ENCODE measurements at regions not wholly inside any gene's neighbourhood (a gene's known extent, or its start where the extent isn't known, plus 50 kb on each side); places are given as distances from the start of the nearest gene placed in this dataset.

GRCh38 chr3:81974751-81975150, 213.3 kb upstream of the GBE1 start:
- TF ChIP-seq CTCF (IDR thresholded peaks at IDR 0.05) = no peak
- TF ChIP-seq POLR2A (IDR thresholded peaks at IDR 0.05) = no peak
